GM12892 (cell line): ENCODE measurements at regions not wholly inside any gene's neighbourhood (a gene's known extent, or its start where the extent isn't known, plus 50 kb on each side); places are given as distances from the start of the nearest gene placed in this dataset.

ENCODE experiments used
- POLR2A ChIP-seq: IDR thresholded peaks from 2 replicates; pipeline ENCODE4 v1.6.1; 2011; ENCODE audit warnings: low read depth, low read length, control low read depth
- TAF1 ChIP-seq: IDR thresholded peaks from 2 replicates; pipeline ENCODE4 v1.6.1; 2011; ENCODE audit warnings: low read depth, mild to moderate bottlenecking, control low read depth, low read length, borderline replicate concordance

GRCh38 chr3:78153973-78154372 lies 1114.1 kb downstream of the ROBO2 start:
- TF ChIP-seq POLR2A (no peak), TAF1 (no peak)
